HEK293 (cell line): ENCODE measurements at regions not wholly inside any gene's neighbourhood (a gene's known extent, or its start where the extent isn't known, plus 50 kb on each side); places are given as distances from the start of the nearest gene placed in this dataset.

ENCODE experiments used
- CTCF ChIA-PET: fragments of 350-600 bp; formaldehyde crosslinking; extraction: SDS; loops from one replicate; lab custom pipeline; 2021; ENCODE audit warnings: antibody characterized with exemption; lab: Yijun Ruan, JAX
- POLR2A ChIA-PET: fragments of 300-600 bp; formaldehyde crosslinking; extraction: SDS; loops from one replicate; lab custom pipeline; 2020; ENCODE audit warnings: antibody characterized with exemption, inconsistent platforms; lab: Yijun Ruan, JAX
- H3K27ac ChIP-seq: fragments of 200-500 bp; sonication (Bioruptor generic); 2 replicates; pipeline ENCODE4 v1.5.1; 2014; ENCODE audit warnings: low read depth, low read length, control low read depth, inconsistent platforms; ENCODE audit errors: extremely low read depth
- H3K36me3 ChIP-seq, 2 experiments: fragments of 200-500 bp in 1 of 2; sonication (Bioruptor generic) in 1 of 2; 1 replicate in 1 of 2; 2 replicates in 1 of 2; pipeline ENCODE4 v1.5.1; 2014 to 2017; ENCODE audit warnings: inconsistent platforms in 2 of 2, low read length in 2 of 2; ENCODE audit not compliant: control insufficient read depth in 2 of 2, insufficient read depth in 1 of 2
- H3K4me1 ChIP-seq: fragments of 200-500 bp; sonication (Bioruptor generic); 2 replicates; pipeline ENCODE4 v1.5.1; 2014; ENCODE audit warnings: mild to moderate bottlenecking, low read length, inconsistent platforms; ENCODE audit not compliant: control insufficient read depth, insufficient read depth
- H3K4me3 ChIP-seq: 2 replicates; pipeline ENCODE4 v1.5.1; 2011; ENCODE audit warnings: low read depth, mild to moderate bottlenecking, control low read depth, low read length, moderate library complexity
- H3K9me3 ChIP-seq: fragments of 200-500 bp; sonication (Bioruptor generic); 2 replicates; pipeline ENCODE4 v1.5.1; 2014; ENCODE audit warnings: low read depth, low read length, inconsistent platforms; ENCODE audit not compliant: control insufficient read depth, insufficient read depth
- CTCF ChIP-seq: fragments of 450-650 bp; formaldehyde crosslinking; IDR thresholded peaks from 2 replicates; pipeline ENCODE4 v1.5.1; 2016; ENCODE audit warnings: missing biosample characterization, missing genetic modification characterization
- HOXC10 ChIP-seq: sonication (generic); formaldehyde crosslinking; IDR thresholded peaks from 2 replicates; pipeline ENCODE4 v1.8.1; 2023; ENCODE audit warnings: mild to moderate bottlenecking, missing genetic modification reagents
- OVOL3 ChIP-seq: fragments of 450-650 bp; formaldehyde crosslinking; IDR thresholded peaks from 2 replicates; pipeline ENCODE4 v1.5.1; 2016; ENCODE audit warnings: missing biosample characterization, missing genetic modification characterization
- WT1 ChIP-seq: fragments of 450-650 bp; formaldehyde crosslinking; IDR thresholded peaks from 2 replicates; pipeline ENCODE4 v1.5.1; 2016; ENCODE audit warnings: missing biosample characterization, missing genetic modification characterization
- ZNF175 ChIP-seq: fragments of 450-650 bp; formaldehyde crosslinking; IDR thresholded peaks from 2 replicates; pipeline ENCODE4 v1.5.1; 2016; ENCODE audit warnings: missing biosample characterization, missing genetic modification characterization
- ZNF324 ChIP-seq: fragments of 450-650 bp; formaldehyde crosslinking; IDR thresholded peaks from 2 replicates; pipeline ENCODE4 v1.5.1; 2016; ENCODE audit warnings: missing biosample characterization, missing genetic modification characterization
- ZNF416 ChIP-seq: fragments of 450-650 bp; formaldehyde crosslinking; IDR thresholded peaks from 2 replicates; pipeline ENCODE4 v1.5.1; 2016; ENCODE audit warnings: missing biosample characterization, missing genetic modification characterization
- ZNF501 ChIP-seq: fragments of 450-650 bp; formaldehyde crosslinking; IDR thresholded peaks from 2 replicates; pipeline ENCODE4 v1.5.1; 2016; ENCODE audit warnings: missing biosample characterization, missing genetic modification characterization
- ZNF548 ChIP-seq: fragments of 450-650 bp; formaldehyde crosslinking; IDR thresholded peaks from 2 replicates; pipeline ENCODE4 v1.5.1; 2016; ENCODE audit warnings: missing biosample characterization, missing genetic modification characterization
- ZNF560 ChIP-seq: fragments of 450-650 bp; formaldehyde crosslinking; IDR thresholded peaks from 2 replicates; pipeline ENCODE4 v1.5.1; 2017; ENCODE audit warnings: missing biosample characterization, missing genetic modification characterization, borderline replicate concordance
- ZNF629 ChIP-seq: fragments of 450-650 bp; formaldehyde crosslinking; IDR thresholded peaks from 2 replicates; pipeline ENCODE4 v1.5.1; 2017; ENCODE audit warnings: missing biosample characterization, missing genetic modification characterization
- ZNF639 ChIP-seq: fragments of 450-650 bp; formaldehyde crosslinking; IDR thresholded peaks from 2 replicates; pipeline ENCODE4 v1.5.1; 2016; ENCODE audit warnings: missing biosample characterization, missing genetic modification characterization
- ZNF704 ChIP-seq: fragments of 450-650 bp; formaldehyde crosslinking; IDR thresholded peaks from 2 replicates; pipeline ENCODE4 v1.5.1; 2016; ENCODE audit warnings: missing biosample characterization, missing genetic modification characterization
- ZNF707 ChIP-seq: fragments of 450-650 bp; formaldehyde crosslinking; IDR thresholded peaks from 2 replicates; pipeline ENCODE4 v1.5.1; 2016; ENCODE audit warnings: missing biosample characterization, missing genetic modification characterization
- ZSCAN16 ChIP-seq: fragments of 450-650 bp; formaldehyde crosslinking; IDR thresholded peaks from 2 replicates; pipeline ENCODE4 v1.5.1; 2016; ENCODE audit warnings: missing biosample characterization, missing genetic modification characterization
- ZSCAN18 ChIP-seq: fragments of 450-650 bp; formaldehyde crosslinking; IDR thresholded peaks from 2 replicates; pipeline ENCODE4 v1.5.1; 2016; ENCODE audit warnings: missing biosample characterization, missing genetic modification characterization
- TF ChIP-seq, protein P1 (sequence below): fragments of 450-650 bp; formaldehyde crosslinking; IDR thresholded peaks from 2 replicates; pipeline ENCODE4 v1.5.1; 2016; ENCODE audit warnings: missing biosample characterization, missing genetic modification characterization

GRCh38 chr14:105861985-105862465 lies 335.6 kb downstream of the TMEM121 start:
- ChIA-PET POLR2A (no interaction called here), CTCF (no interaction called here)
- Histone ChIP-seq H3K27ac (no peak overlapping the region), H3K9me3 (no peaks in the 10 kb centered on the region), H3K36me3 (no peaks in the 10 kb centered on the region), H3K4me3 (no peak overlapping the region), H3K4me1 (no peaks in the 10 kb centered on the region)
- no peak for TF ChIP-seq ZNF324 (tag by site-specific recombination)
- TF ChIP-seq OVOL3 (tag by site-specific recombination) = no peak
- no peak for TF ChIP-seq ZNF629 (tag by site-specific recombination)
- no peak for TF ChIP-seq ZNF548 (tag by site-specific recombination)
- no peak for TF ChIP-seq ZNF560 (tag by site-specific recombination)
- TF ChIP-seq ZNF175 (tag by site-specific recombination) = no peak
- TF ChIP-seq ZSCAN16 = no peak
- TF ChIP-seq ZNF704 (tag by site-specific recombination) = no peak
- TF ChIP-seq, protein P1, sequence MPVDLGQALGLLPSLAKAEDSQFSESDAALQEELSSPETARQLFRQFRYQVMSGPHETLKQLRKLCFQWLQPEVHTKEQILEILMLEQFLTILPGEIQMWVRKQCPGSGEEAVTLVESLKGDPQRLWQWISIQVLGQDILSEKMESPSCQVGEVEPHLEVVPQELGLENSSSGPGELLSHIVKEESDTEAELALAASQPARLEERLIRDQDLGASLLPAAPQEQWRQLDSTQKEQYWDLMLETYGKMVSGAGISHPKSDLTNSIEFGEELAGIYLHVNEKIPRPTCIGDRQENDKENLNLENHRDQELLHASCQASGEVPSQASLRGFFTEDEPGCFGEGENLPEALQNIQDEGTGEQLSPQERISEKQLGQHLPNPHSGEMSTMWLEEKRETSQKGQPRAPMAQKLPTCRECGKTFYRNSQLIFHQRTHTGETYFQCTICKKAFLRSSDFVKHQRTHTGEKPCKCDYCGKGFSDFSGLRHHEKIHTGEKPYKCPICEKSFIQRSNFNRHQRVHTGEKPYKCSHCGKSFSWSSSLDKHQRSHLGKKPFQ (tag by site-specific recombination) = no peak

DNA sequence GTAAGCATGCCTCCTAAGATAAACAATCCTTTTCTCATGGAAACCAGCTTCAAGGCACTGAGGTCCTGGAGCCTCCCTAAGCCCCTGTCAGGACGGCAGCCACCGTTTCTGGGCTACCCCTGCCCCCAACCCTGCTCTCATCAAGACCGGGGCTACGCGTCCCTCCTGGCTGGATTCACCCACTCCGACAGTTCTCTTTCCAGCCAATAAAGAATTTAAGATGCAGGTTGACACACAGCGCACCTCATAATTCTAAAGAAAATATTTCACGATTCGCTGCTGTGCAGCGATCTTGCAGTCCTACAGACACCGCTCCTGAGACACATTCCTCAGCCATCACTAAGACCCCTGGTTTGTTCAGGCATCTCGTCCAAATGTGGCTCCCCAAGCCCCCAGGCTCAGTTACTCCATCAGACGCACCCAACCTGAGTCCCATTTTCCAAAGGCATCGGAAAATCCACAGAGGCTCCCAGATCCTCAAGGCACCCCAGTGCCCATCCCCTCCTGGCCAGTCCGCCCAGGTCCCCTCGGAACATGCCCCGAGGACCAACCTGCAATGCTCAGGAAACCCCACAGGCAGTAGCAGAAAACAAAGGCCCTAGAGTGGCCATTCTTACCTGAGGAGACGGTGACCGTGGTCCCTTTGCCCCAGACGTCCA lies 336.3 kb downstream of the TMEM121 start:
- no peak overlapping the region for H3K27ac ChIP-seq
- CTCF ChIA-PET = no interaction called here
- H3K4me3 ChIP-seq = no peak overlapping the region
- no peaks in the 10 kb centered on the region for H3K9me3 ChIP-seq
- TF ChIP-seq CTCF (tag by site-specific recombination) (no peak), ZNF639 (tag by site-specific recombination) (no peak), WT1 (tag by site-specific recombination) (no peak), ZNF707 (tag by site-specific recombination) (no peak), ZNF501 (tag by site-specific recombination) (no peak), HOXC10 (no peak), ZNF416 (tag by site-specific recombination) (no peak), ZSCAN18 (tag by site-specific recombination) (no peak)
- TF ChIP-seq, all 188 proteins: peak for 0
- POLR2A ChIA-PET = no interaction called here
- H3K4me1 ChIP-seq = no peaks in the 10 kb centered on the region
- no peaks in the 10 kb centered on the region for H3K36me3 ChIP-seq
